OCI-LY1 (cell line): ENCODE measurements at regions not wholly inside any gene's neighbourhood (a gene's known extent, or its start where the extent isn't known, plus 50 kb on each side); places are given as distances from the start of the nearest gene placed in this dataset.

Experiments used
- H2AFZ ChIP-seq: fragments of 200-600 bp; sonication (generic), shearing (Covaris generic); 2 replicates; pipeline ENCODE4 v1.6.0; 2014; ENCODE audit warnings: antibody characterized with exemption, mild to moderate bottlenecking, low read length
- H3F3A ChIP-seq: fragments of 200-600 bp; sonication (generic), shearing (Covaris generic); 2 replicates; pipeline ENCODE4 v1.6.0; 2014; ENCODE audit warnings: mild to moderate bottlenecking, antibody characterized with exemption, low read length, moderate library complexity; ENCODE audit not compliant: insufficient read depth
- H3K27ac ChIP-seq: fragments of 200-600 bp; sonication (generic); 2 replicates; pipeline ENCODE4 v1.5.1; 2014; ENCODE audit warnings: low read length, mixed run types, mild to moderate bottlenecking, low read depth; ENCODE audit not compliant: poor library complexity, severe bottlenecking
- H3K27me3 ChIP-seq: fragments of 200-600 bp; sonication (generic); 2 replicates; pipeline ENCODE4 v1.6.0; 2014; ENCODE audit warnings: antibody characterized with exemption, mild to moderate bottlenecking, low read length, moderate library complexity; ENCODE audit not compliant: insufficient read depth
- H3K36me3 ChIP-seq: fragments of 200-600 bp; sonication (generic); 2 replicates; pipeline ENCODE4 v1.6.1; 2014; ENCODE audit warnings: mild to moderate bottlenecking, antibody characterized with exemption, low read length, moderate library complexity, mixed read lengths; ENCODE audit not compliant: insufficient read depth
- H3K4me1 ChIP-seq: fragments of 200-600 bp; sonication (generic); 2 replicates; pipeline ENCODE4 v1.5.1; 2014; ENCODE audit warnings: mild to moderate bottlenecking, low read length, moderate library complexity; ENCODE audit not compliant: insufficient read depth, severe bottlenecking
- H3K4me2 ChIP-seq: fragments of 200-600 bp; sonication (generic), shearing (Covaris generic); 2 replicates; pipeline ENCODE4 v1.6.1; 2014; ENCODE audit warnings: low read length
- H3K4me3 ChIP-seq: fragments of 200-600 bp; sonication (generic); 2 replicates; pipeline ENCODE4 v1.5.1; 2014; ENCODE audit warnings: low read length, low read depth, mild to moderate bottlenecking, mixed read lengths; ENCODE audit not compliant: poor library complexity, severe bottlenecking
- H3K79me2 ChIP-seq: fragments of 200-600 bp; shearing (Covaris generic); 2 replicates; pipeline ENCODE4 v1.6.1; 2016; ENCODE audit warnings: mixed run types, low read length, mixed read lengths; ENCODE audit not compliant: insufficient read depth
- H3K9ac ChIP-seq: fragments of 200-600 bp; sonication (generic), shearing (Covaris generic); 2 replicates; pipeline ENCODE4 v1.6.1; 2014; ENCODE audit warnings: mild to moderate bottlenecking, low read length, mixed read lengths
- H3K9me2 ChIP-seq: fragments of 200-600 bp; sonication (generic), shearing (Covaris generic); 2 replicates; pipeline ENCODE4 v1.6.1; 2014; ENCODE audit warnings: low read depth, mild to moderate bottlenecking, low read length, mixed read lengths
- H3K9me3 ChIP-seq: fragments of 200-600 bp; shearing (Covaris generic); 2 replicates; pipeline ENCODE4 v1.6.1; 2014; ENCODE audit warnings: low read length, mixed read lengths
- H4K20me1 ChIP-seq: fragments of 200-600 bp; sonication (generic), shearing (Covaris generic); 2 replicates; pipeline ENCODE4 v1.6.0; 2016; ENCODE audit warnings: mild to moderate bottlenecking, low read length; ENCODE audit not compliant: insufficient read depth
- CTCF ChIP-seq: fragments of 200-600 bp; sonication (generic), shearing (Covaris generic); IDR thresholded peaks from 2 replicates; pipeline ENCODE4 v1.5.1; 2017; ENCODE audit warnings: mild to moderate bottlenecking, antibody characterized with exemption, low read length, moderate library complexity, mixed read lengths
- EZH2 ChIP-seq: fragments of 200-600 bp; sonication (generic), shearing (Covaris generic); IDR thresholded peaks from 2 replicates; pipeline ENCODE4 v1.8.0; 2017; ENCODE audit warnings: borderline replicate concordance, mixed run types, mild to moderate bottlenecking, antibody characterized with exemption, low read length, moderate library complexity, mixed read lengths

GRCh38 chr4:188270273-188271069 lies 131.2 kb downstream of the TRIML1 start:
- Histone ChIP-seq H3F3A (no peaks in the 10 kb centered on the region), H4K20me1 (no peaks in the 10 kb centered on the region), H3K9me2 (no peaks in the 10 kb centered on the region), H3K4me2 (no peak overlapping the region), H2AFZ (no peak overlapping the region), H3K36me3 (no peaks in the 10 kb centered on the region), H3K4me1 (no peaks in the 10 kb centered on the region), H3K9me3 (no peaks in the 10 kb centered on the region), H3K79me2 (no peaks in the 10 kb centered on the region), H3K9ac (no peak overlapping the region), H3K4me3 (no peak overlapping the region), H3K27ac (no peak overlapping the region), H3K27me3 (no peaks in the 10 kb centered on the region)
- TF ChIP-seq CTCF (no peak), EZH2 (no peak)

- Histone ChIP-seq H3K9me3 (no peaks in the 10 kb centered on the region), H3K4me1 (no peaks in the 10 kb centered on the region), H3F3A (no peaks in the 10 kb centered on the region), H3K4me3 (no peak overlapping the region), H3K4me2 (no peak overlapping the region), H2AFZ (no peak overlapping the region), H3K79me2 (no peaks in the 10 kb centered on the region), H3K9me2 (no peaks in the 10 kb centered on the region), H3K27ac (no peak overlapping the region), H3K9ac (no peak overlapping the region), H3K27me3 (no peaks in the 10 kb centered on the region), H4K20me1 (no peaks in the 10 kb centered on the region), H3K36me3 (no peaks in the 10 kb centered on the region)
- TF ChIP-seq CTCF = no peak
- TF ChIP-seq EZH2 = no peak
Measured at GRCh38 chr4:188275686-188276085, 136.4 kb downstream of the TRIML1 start.

GRCh38 chr4:188279184-188279583 lies 139.9 kb downstream of the TRIML1 start:
- H3K9me3 ChIP-seq = no peaks in the 10 kb centered on the region
- no peak overlapping the region for H3K27ac ChIP-seq
- H2AFZ ChIP-seq = no peak overlapping the region
- H3K9ac ChIP-seq = no peak overlapping the region
- H3K4me1 ChIP-seq = no peaks in the 10 kb centered on the region
- no peaks in the 10 kb centered on the region for H3K79me2 ChIP-seq
- H3K4me2 ChIP-seq = no peak overlapping the region
- no peaks in the 10 kb centered on the region for H3K27me3 ChIP-seq
- H3K9me2 ChIP-seq = no peaks in the 10 kb centered on the region
- TF ChIP-seq EZH2 (no peak), CTCF (no peak)
- H3K36me3 ChIP-seq = no peaks in the 10 kb centered on the region
- no peak overlapping the region for H3K4me3 ChIP-seq
- H4K20me1 ChIP-seq = no peaks in the 10 kb centered on the region
- H3F3A ChIP-seq = no peaks in the 10 kb centered on the region
